Upper lobe of left lung (tissue), 6 donors: ENCODE measurements at regions not wholly inside any gene's neighbourhood (a gene's known extent, or its start where the extent isn't known, plus 50 kb on each side); places are given as distances from the start of the nearest gene placed in this dataset.
A peak's percentile ranks its signal among the peaks of the same experiment; 100 is the strongest.

Source experiments
- ATAC-seq, 2 donors: fragments of 200-7000 bp; cut with Tn5 transposase; one replicate each; pipeline ENCODE4 v1.9.1; 2022; ENCODE audit warnings: mild to moderate bottlenecking in 2 of 2, moderate library complexity in 2 of 2; ENCODE audit not compliant: low FRiP score in 2 of 2
- DNase-seq, 2 donors: peaks; one replicate each; pipeline ENCODE4 v3.0.0-alpha.2; 2019 to 2020
- H3K27ac ChIP-seq, 4 donors: fragments of 200-600 bp; sonication (generic); one replicate each; pipeline ENCODE4 v1.5.1; 2016 to 2019
- H3K27me3 ChIP-seq, 4 donors: fragments of 200-600 bp; sonication (generic); one replicate each; pipeline ENCODE4 v1.5.1; 2017 to 2019
- H3K36me3 ChIP-seq, 4 donors: fragments of 200-600 bp; sonication (generic); one replicate each; pipeline ENCODE4 v1.5.1; 2016 to 2019
- H3K4me1 ChIP-seq, 4 donors: fragments of 200-600 bp; sonication (generic); one replicate each; pipeline ENCODE4 v1.5.1; 2018 to 2019
- H3K4me3 ChIP-seq, 4 donors: fragments of 200-600 bp; sonication (generic); one replicate each; pipeline ENCODE4 v1.5.1; 2017 to 2019; ENCODE audit warnings: mild to moderate bottlenecking in 2 of 4, moderate library complexity in 1 of 4
- H3K9me3 ChIP-seq, 4 donors: fragments of 200-600 bp; sonication (generic); one replicate each; pipeline ENCODE4 v1.5.1; 2018 to 2019
- CTCF ChIP-seq, 6 experiments: fragments of 450-650 bp in 4 of 6; fragments of 200-600 bp in 2 of 6; sonication (generic) in 2 of 6; IDR thresholded peaks; one replicate each; pipeline ENCODE4 v1.5.1; 2016 to 2019; ENCODE audit warnings: antibody characterized with exemption in 6 of 6
- EP300 ChIP-seq, 4 donors: sonication (generic); formaldehyde crosslinking; IDR thresholded peaks; one replicate each; pipeline ENCODE4 v1.5.1; 2017; ENCODE audit warnings: antibody characterized with exemption in 4 of 4, control low read depth in 2 of 4
- POLR2A ChIP-seq, 4 donors: fragments of 450-650 bp; IDR thresholded peaks; one replicate each; pipeline ENCODE4 v1.5.1; 2016 to 2017; ENCODE audit warnings: antibody characterized with exemption in 4 of 4, mild to moderate bottlenecking in 2 of 4
- POLR2AphosphoS5 ChIP-seq, 2 donors: sonication (generic); formaldehyde crosslinking; IDR thresholded peaks; one replicate each; pipeline ENCODE4 v1.5.1; 2017; ENCODE audit warnings: antibody characterized with exemption in 2 of 2
- WGBS, 2 donors: methylation state at CpG; one replicate each; pipeline ENCODE4 v1.1.5; 2017 to 2018; 5-methylcytosine and 5-hydroxymethylcytosine counted together
- donor health status: DM: no; HTN: no; CAD: no; lungs with moderate emphysema.
- donor health status: DM: no; HTN: yes; CAD: no; lungs with severe emphysema.

- no peaks in the 10 kb centered on the region for H3K4me1 ChIP-seq
- no peak for DNase-seq
- H3K36me3 ChIP-seq, result no peaks in the 10 kb centered on the region
- TF ChIP-seq POLR2A (IDR thresholded peaks at IDR 0.05), result no peak
- TF ChIP-seq EP300 (IDR thresholded peaks at IDR 0.05), result no peak
- no peak for TF ChIP-seq POLR2AphosphoS5 (IDR thresholded peaks at IDR 0.05)
- no peak for TF ChIP-seq CTCF (IDR thresholded peaks at IDR 0.05)
- no peaks in the 10 kb centered on the region for H3K27me3 ChIP-seq
- no peaks in the 10 kb centered on the region for H3K9me3 ChIP-seq
- 70 to 82% methylated on average over 4 to 5 of the region's 5 CpGs for WGBS, 2 donors
- no peak for ATAC-seq
- no peak overlapping the region for H3K27ac ChIP-seq
- H3K4me3 ChIP-seq, result no peak overlapping the region
Observed at GRCh38 chr7:3206101-3206500, 95.0 kb upstream of the SDK1 start.

GRCh38 chr7:3206771-3207191 lies 94.3 kb upstream of the SDK1 start:
- no peak for TF ChIP-seq POLR2A (IDR thresholded peaks at IDR 0.05)
- no peak for TF ChIP-seq EP300 (IDR thresholded peaks at IDR 0.05)
- TF ChIP-seq CTCF (IDR thresholded peaks at IDR 0.05), result no peak
- TF ChIP-seq POLR2AphosphoS5 (IDR thresholded peaks at IDR 0.05), result no peak
- DNase-seq (no peak), ATAC-seq (no peak)
- WGBS, 2 donors, result 82 to 86% methylated on average over 5 of the region's 5 CpGs
- H3K27ac ChIP-seq, result no peak overlapping the region
- H3K9me3 ChIP-seq, result no peaks in the 10 kb centered on the region
- no peaks in the 10 kb centered on the region for H3K27me3 ChIP-seq
- no peaks in the 10 kb centered on the region for H3K4me1 ChIP-seq
- no peak overlapping the region for H3K4me3 ChIP-seq
- H3K36me3 ChIP-seq, result no peaks in the 10 kb centered on the region

- DNase-seq, result no peak
- H3K9me3 ChIP-seq, result no peaks in the 10 kb centered on the region
- no peak overlapping the region for H3K27ac ChIP-seq
- no peak overlapping the region for H3K4me3 ChIP-seq
- no peaks in the 10 kb centered on the region for H3K4me1 ChIP-seq
- TF ChIP-seq CTCF (IDR thresholded peaks at IDR 0.05), result no peak
- TF ChIP-seq POLR2AphosphoS5 (IDR thresholded peaks at IDR 0.05), result no peak
- no peak for TF ChIP-seq POLR2A (IDR thresholded peaks at IDR 0.05)
- no peak for TF ChIP-seq EP300 (IDR thresholded peaks at IDR 0.05)
- no peaks in the 10 kb centered on the region for H3K27me3 ChIP-seq
- H3K36me3 ChIP-seq, result no peaks in the 10 kb centered on the region
- 57 to 64% methylated on average over 11 of the region's 11 CpGs for WGBS, 2 donors
- no peak for ATAC-seq
Observed at GRCh38 chr7:3207387-3207902, 93.6 kb upstream of the SDK1 start.

- H3K36me3 ChIP-seq, result no peaks in the 10 kb centered on the region
- H3K4me3 ChIP-seq, result no peak overlapping the region
- no peaks in the 10 kb centered on the region for H3K9me3 ChIP-seq
- 90 to 95% methylated on average over 2 of the region's 2 CpGs for WGBS, 2 donors
- TF ChIP-seq POLR2AphosphoS5 (IDR thresholded peaks at IDR 0.05) (no peak), EP300 (IDR thresholded peaks at IDR 0.05) (no peak), POLR2A (IDR thresholded peaks at IDR 0.05) (no peak), CTCF (IDR thresholded peaks at IDR 0.05) (no peak)
- ATAC-seq (no peak), DNase-seq (no peak)
- no peaks in the 10 kb centered on the region for H3K27me3 ChIP-seq
- H3K4me1 ChIP-seq, result peaks cover 0 to 4% (median 0%) of the 10 kb centered on the region in 4 donors
- no peak overlapping the region for H3K27ac ChIP-seq
Observed at GRCh38 chr7:3210531-3210930, 90.5 kb upstream of the SDK1 start.

GRCh38 chr7:3214090-3214413 lies 87.0 kb upstream of the SDK1 start:
- Histone ChIP-seq H3K27me3 (no peaks in the 10 kb centered on the region), H3K36me3 (no peaks in the 10 kb centered on the region), H3K4me3 (no peak overlapping the region), H3K9me3 (no peaks in the 10 kb centered on the region), H3K27ac (no peak overlapping the region), H3K4me1 (peaks cover 0 to 13% (median 11%) of the 10 kb centered on the region in 4 donors)
- DNase-seq (peak in 1 of 2 donors; percentile 42), ATAC-seq (no peak)
- WGBS, 2 donors, result 68 to 69% methylated on average over 4 of the region's 4 CpGs
- TF ChIP-seq EP300 (IDR thresholded peaks at IDR 0.05), result no peak
- TF ChIP-seq POLR2A (IDR thresholded peaks at IDR 0.05), result no peak
- TF ChIP-seq POLR2AphosphoS5 (IDR thresholded peaks at IDR 0.05), result no peak
- no peak for TF ChIP-seq CTCF (IDR thresholded peaks at IDR 0.05)
